HG02981 (cell line): ENCODE measurements at regions not wholly inside any gene's neighbourhood (a gene's known extent, or its start where the extent isn't known, plus 50 kb on each side); places are given as distances from the start of the nearest gene placed in this dataset.
"Not testable (repeated sequence)": the region's sequence is repeated elsewhere in the genome, so short reads cannot be mapped to it uniquely, and the experiment has no call there.

Source experiments
- ATAC-seq: cut with Tn5 transposase; IDR thresholded peaks from one replicate; pipeline ENCODE4 v1.9.1; 2021; ENCODE audit warnings: mild to moderate bottlenecking, moderate library complexity; ENCODE audit not compliant: unreplicated experiment

DNA sequence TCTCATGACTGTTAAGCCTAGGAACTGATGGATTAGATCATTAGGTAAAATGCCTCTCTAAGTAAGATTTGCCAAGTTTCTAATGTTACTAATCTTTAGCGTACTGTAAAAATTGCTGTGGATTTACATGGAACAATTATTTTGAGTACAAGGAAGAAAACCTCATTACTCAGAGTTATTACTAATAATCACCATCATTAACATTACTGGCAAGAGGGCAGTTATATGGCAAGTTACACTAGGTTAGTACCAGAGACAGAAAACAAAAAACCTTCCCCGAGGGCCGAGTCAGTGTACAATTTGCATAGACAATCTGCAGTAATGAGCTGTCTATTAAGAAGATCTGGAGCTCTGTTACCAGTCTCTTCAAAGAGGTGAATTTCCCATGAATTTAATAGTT is 775.6 kb downstream of the GATA3 start:
- no peak for ATAC-seq

DNA sequence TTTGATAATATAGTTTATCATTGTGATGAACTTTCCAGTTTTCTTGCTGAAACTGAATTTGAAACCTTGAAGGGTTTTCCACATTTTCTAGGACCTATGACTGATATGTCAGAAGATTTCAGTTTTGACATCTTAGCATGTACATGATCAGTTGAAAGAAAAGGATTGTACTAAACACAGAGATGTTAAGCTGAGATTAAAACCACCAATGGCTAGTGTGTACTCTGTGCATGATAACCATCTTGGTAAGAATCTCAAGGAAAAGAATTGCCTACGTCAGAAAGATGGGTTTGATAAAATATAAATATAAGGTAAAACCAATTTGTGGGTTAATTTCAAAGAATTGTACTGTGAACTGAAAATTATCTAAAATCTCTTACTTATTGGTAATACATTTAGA is 776.4 kb downstream of the GATA3 start:
- ATAC-seq: no peak

DNA sequence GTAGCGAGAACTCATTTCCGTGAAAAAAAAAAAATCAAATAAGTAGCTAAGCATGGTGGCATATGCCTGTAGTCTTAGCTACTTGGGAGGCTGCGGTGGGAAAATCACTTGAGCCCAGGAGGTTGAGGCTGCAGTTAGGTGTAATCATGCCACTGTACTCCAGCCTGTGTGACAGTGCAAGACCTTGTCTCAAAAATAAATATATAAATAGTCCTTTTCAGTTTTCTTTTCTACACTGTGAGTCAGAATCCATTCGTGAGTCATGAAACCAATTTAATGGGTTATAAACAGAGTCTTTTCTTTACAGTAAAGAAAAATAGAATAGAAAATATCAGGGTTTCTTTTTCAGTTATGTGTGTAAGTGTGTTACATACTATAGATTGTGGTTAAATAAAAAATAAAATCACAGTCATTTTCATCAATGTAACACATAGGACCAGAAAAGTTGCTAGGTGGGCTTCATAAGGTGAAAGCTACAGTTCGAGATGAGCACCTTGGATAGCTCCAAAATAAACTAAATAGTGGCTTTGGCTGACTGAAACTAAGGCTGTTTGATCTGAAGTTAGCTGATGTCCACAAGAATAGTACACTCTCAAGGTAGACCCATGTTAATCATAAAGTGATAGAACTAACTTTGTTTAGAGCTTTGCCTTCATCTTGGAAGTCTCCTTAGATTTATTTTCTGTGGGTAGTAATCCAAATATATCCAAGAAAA is 781.1 kb downstream of the GATA3 start:
- ATAC-seq: no peak

DNA sequence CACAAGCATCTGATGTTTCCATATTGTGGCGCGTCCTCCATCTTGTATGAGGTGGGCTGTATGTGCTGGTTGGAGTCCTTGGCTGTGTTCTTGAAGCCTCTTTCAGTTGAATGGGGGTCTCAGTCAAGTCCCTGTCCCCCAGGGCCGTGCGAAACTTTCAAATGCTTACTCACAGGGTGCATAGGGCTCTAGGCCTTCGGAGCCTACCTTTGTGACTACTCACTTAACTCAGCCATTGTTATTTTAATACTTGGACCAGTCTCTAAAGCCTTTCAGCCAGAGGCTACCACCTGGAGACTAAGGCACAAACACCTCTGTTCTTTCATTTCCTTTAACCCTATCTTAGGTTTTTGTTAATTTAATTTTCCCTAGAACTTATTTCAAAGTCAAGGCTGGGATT is 785.9 kb downstream of the GATA3 start:
- no peak for ATAC-seq

DNA sequence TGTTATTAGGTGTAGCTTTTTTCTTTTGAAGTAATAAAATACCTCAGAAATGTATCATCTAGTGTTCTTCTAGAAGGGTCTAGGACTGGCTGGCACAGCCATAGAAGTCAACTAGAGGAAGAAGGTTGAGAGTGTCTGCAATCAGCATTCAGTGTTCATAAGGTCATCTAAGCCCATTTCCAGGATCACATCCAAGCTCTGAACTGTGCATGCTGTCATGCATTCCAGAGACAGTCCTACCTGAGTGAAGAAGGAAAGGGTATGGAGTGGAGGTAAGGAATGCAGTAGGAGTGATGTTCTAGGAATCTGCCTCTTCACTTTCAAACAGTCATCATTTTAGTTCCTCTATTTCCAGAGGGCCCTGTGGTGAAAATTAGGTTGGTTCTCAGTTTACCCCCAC is 789.7 kb downstream of the GATA3 start:
- no peak for ATAC-seq

DNA sequence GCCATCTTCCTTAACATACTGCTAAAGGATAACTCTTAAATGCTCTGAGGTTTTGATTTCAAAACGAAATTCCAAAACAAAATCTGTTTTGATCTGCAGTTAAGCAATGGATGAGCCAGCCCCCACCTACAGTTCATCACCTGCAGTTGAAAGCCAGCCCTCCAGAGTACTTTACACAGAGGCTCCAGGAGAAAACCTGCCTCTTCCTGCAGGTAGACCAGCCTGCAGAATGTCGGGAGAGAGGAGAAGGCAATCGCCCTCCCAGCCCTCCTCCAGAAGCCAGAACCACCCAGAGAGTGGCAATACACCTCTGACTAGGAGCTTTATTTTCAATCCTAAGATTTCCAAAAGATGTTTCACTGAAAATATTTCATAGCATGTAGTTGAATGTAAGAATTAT is 798.1 kb downstream of the GATA3 start:
- ATAC-seq: no peak

DNA sequence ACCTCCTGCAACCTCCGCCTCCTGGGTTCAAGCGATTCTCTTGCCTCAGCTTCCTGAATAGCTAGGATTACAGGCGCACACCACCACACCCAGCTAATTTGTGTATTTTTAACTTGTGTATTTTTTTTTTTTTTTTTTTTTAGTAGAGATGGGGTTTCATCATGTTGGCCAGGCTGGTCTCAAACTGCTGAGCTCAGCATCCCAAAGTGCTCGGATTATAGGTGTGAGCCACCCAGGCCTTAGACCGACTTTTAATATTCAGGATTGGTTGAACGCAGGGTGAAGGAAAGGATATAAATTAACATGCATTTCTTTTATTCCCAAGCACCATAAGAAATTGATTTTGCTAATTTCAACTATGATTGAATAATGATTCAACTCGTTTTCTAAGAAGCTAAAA is 798.6 kb downstream of the GATA3 start:
- no peak for ATAC-seq

DNA sequence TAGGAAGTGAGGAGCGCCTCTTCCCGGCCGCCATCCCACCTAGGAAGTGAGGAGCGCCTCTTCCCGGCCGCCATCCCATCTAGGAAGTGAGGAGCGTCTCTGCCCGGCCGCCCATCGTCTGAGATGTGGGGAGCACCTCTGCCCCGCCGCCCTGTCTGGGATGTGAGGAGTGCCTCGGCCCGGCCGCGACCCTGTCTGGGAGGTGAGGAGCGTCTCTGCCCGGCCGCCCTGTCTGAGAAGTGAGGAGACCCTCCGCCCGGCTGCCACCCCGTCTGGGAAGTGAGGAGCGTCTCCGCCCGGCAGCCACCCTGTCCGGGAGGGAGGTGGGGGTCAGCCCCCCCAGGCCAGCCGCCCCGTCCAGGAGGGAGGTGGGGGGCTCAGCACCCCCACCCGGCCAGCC is 814.4 kb downstream of the GATA3 start:
- not testable (repeated sequence) for ATAC-seq

DNA sequence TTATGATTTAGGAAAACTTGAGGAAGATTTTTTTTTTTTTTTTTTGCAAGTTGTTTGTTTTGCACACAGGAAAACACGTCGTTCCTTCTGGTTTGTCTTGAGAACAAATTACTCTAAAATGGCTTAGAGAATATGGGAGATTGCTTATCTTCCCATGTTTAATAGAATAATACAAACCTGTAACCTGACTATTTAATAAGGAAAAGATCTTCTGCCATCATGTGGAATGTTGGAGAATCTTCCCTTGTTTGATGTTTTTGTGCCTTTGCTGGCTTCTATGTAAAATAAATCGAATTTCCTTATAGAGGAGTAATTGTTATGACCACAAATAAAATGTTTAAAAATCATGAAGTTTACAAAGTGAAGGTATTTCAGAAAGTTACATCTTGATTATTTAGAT is 818.8 kb downstream of the GATA3 start:
- no peak for ATAC-seq

DNA sequence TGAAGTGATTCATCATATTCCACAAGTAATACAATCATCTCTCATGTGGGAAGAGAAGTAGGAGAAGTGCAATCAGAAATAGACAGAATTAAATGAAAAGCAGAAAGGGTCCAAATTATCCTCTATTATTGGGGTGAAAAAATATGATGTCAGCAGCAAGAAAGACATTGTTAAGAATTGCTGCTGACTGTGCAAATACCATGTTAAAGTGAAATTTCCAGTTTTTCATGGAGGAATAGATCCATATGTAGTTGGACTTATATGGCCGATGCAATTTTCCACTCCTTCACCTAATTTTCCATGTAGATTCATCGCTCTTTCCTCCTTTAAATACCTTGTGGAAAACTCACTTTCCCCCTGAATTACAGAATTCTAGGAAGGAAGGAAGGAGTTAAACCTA is 819.8 kb downstream of the GATA3 start:
- ATAC-seq: no peak

DNA sequence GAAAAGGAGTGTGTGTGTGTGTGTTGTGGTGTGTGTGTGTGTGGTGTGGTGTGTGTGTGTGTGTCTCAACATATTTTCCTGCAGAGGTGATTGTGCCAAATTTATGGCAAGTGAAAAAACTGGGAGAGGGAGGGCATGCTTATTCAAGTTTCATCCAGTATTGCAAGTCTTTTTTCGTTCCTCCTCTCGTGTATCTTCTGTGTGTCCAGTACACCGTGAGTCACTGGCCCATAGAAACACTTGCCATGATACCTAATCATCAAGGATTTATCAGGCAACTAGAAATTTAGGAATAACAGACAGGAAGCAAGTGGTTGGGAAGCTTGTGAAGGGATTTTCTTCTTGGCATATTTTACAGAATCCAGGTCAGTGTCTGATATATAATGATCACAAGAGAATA is 820.5 kb downstream of the GATA3 start:
- ATAC-seq: no peak

DNA sequence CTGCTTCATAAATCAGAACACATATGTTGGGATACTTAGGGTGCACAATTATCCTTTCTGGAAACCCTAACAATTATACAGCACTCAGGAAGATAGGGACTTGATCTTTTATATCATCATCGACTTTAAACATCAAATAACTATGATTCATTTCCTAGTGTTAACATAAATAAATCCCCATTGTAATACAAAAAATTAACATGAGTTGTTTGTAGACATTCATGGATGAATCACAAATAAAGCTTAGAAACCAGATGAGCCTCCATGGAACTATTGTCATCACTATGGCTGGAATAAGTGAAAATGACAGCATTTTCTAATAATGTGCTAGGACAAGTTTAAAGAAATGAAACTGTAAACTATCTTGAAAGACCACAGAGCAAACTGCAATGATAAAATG is 821.7 kb downstream of the GATA3 start:
- ATAC-seq: no peak

DNA sequence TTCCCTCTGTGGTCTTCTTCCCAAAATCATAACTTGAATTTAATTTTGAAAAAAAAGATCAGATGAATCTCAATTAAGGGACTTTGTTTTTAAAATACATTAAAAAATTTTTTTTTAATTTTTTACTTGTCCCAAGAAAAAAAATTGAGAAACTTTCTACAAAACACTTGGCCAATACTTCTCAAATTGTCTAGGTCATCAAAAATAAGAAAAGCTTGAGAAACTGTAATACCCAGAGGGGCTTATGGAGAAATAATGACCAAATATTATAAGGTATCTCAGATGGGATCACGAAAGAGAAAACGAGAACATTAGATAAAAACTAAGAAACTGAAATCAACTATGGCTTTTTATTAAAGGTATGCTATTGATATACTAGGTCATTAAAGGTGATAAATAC is 835.0 kb downstream of the GATA3 start:
- ATAC-seq: no peak

DNA sequence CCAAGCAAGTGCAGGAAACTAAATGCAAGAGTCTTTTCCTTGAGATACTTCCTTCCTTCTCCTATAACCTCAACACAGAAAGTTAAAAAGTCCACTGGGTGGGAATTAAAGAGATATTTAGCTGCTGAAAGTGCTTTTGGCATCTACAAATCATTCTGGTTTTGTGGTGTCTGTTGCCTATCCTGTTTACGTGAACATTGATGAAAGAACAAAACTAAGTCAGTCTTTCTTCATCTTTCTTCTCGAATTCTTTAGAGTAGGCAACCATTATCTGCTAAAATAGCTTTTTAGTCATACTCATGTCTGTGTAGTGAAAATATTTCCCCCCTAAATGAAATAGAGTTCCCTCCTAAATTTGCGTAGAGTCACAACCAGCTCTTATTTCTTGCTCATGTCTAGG is 838.6 kb downstream of the GATA3 start:
- no peak for ATAC-seq

DNA sequence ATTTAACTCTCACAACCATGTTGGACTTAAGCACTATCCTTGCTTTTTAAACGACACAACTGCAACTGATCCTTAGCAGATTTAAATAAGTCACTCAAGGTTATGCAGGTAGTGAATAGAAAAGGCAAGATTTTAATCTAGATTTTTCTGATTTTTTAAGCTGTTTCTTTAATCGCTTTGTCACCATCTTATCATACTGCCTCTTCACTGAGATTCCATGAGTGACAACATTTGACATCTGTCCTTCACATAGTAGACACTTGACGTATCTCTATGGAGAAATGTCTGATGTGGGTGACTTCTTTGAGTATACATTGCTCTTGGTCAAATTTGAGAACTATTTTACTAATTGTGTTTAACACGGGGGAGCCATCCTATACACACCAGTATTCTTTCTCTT is 839.7 kb downstream of the GATA3 start:
- ATAC-seq: no peak

DNA sequence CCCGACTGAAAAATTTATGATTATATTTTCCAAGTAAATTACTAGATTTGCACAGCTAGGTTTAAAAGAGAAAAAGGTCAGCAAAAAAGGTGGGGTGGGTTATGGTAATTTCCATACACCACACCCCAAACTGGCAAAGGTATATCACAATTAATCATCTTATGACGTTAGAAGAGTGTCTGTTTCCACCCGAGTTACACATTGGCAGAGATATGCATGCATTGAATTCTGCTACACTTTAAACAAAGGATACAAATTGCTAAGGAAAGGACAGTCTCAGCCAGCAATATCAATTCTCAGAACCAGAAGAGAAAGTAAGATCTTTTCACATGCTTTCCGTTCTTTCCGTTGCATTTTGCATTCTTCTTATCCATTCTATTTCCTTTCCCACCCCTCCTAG is 843.3 kb downstream of the GATA3 start:
- no peak for ATAC-seq

DNA sequence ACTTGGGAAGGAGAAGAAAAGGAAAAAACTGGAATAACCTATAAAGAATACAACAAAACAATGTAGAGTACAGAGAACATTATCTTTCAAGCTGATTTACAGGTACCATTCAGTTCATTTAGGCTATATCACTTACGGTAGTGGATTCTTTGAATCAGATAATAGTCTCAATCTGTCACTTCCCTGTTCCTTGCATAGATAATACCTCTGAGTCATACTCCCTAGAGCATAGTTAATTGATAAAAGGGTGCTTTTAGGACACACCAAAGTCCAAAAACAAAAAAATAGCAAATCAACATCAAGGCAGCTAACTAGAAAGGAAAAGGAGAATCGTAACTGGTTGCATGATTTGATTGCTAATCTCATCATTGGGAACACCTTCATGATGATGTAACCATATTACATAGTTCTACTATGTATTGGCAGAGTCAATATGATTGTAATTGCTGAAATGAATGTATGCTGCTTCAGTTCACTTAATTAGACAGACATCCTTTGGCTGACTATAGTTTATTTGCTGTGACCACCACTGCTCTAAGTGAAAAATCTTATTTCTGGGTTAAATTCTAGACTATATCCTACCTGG is 844.4 kb downstream of the GATA3 start:
- ATAC-seq: no peak

DNA sequence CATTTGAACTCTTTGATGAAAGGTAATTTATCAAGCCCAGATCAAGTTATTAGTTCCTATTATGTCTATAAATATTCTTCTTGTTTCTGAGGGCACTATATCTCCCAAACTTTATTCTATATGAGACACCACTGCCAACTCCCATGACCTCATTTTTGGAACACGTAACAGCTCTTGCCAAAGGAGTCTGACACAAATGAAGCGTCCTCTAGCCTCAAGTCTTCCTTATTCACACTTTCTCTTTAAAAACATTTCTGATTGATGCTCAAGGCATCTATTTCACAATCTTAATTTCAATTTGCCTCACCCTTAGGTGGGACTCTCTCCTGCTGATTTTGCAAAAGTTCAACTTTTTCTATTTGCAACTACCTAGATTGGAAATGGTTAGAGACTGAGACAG is 848.4 kb downstream of the GATA3 start:
- ATAC-seq: no peak

DNA sequence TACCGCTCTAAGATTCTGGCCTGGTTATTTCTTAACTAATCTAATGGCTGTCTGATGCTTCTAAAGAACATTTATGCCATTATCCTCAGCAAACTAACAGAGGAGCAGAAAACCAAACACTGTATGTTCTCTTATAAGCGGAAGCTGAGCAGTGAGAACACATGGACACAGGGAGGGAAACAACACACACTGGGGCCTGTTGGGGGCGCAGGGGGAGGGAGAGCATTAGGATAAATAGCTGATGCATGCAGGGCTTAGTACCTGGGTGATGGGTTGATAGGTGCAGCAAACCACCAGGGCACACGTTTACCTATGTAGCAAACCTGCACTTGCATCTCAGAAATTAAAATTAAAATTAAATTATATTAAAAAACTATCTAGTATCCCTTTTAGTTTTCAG is 853.5 kb downstream of the GATA3 start:
- ATAC-seq: no peak

DNA sequence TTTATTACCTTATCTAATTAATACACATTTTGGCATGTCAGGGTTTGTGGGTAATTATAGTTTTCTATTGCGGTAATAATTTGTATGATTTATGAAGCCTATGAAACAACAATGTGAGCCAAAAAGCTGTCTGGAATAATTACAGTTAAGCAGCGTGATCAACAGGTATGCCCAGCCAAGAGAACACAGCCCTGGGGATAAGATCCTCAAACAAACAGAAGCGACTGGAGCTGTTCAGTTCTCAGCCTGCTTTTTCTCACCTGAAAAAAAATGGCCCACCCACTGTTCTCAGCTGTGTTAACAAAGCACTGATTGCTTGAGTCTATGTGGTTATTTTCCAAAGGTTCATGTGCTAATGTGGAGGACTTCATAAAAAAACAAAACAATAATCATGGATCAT is 855.8 kb downstream of the GATA3 start:
- no peak for ATAC-seq

DNA sequence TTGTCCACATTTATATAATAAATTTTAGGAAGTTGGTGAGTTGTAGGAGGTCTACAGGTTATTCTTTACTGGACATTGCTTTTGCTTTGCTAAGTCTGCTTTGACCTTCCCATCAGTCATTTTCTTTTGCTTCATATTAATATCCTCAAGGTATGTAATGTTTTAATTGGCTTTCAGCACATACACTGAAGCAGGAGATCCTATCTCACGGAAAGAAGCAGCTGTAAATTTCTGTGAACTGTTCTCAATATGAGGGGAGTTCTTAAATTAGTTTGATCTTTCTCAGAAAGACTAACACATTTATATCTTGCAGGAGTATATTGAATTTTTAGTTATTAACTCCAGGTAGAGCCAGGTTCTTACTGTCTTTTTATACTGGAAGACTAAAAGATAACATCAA is 856.5 kb downstream of the GATA3 start:
- ATAC-seq: no peak

DNA sequence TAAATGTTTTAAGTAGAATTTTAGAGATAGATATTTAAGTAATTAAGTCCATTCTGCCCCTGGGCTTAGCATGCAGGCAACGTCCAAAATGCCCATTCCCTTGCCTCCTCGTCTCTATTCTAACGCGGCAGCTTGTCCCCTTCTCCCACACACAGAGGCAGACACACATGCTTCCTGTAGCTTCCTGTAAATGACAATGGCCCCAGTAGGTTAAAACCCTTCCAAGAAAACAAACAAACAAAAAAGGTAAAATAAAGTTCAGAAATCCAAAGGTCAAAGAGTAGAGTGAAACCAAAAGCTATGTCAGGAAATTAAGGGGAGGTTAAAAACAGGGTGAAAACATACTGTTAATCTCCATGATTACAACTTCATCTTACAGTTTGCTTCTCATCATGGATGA is 857.6 kb downstream of the GATA3 start:
- ATAC-seq: no peak

DNA sequence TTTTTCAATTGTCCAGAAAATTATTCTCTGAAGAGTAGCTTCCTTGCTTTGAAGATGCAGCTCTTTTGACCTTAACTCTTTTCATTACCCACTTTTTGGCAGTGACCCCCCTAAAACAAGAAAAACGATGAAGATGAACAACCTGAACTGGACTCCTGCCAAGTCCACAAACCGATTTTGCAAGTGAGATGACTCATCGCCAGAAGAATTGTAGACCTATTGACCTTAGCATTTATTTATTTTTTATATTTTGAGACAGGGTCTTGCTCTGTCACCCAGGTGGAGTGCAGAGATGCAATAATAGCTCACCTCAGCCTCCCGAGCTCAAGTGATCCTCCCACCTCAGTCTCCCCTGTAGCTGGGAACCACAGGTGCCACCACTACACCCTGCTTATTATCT is 859.2 kb downstream of the GATA3 start:
- ATAC-seq: no peak
